ENCODE measurements at regions not wholly inside any gene's neighbourhood (a gene's known extent, or its start where the extent isn't known, plus 50 kb on each side); places are given as distances from the start of the nearest gene placed in this dataset.

GRCh38 chr2:81002906-81003305 is 698.4 kb upstream of the LRRTM1 start:
- H3K9me2 ChIP-seq (ENCODE audit: low read depth, low read length) = no peaks in the 10 kb centered on the region
- no peak overlapping the region for H3K4me2 ChIP-seq (ENCODE audit: low read length)
- H3K79me2 ChIP-seq (ENCODE audit: insufficient read depth, low read length) = no peaks in the 10 kb centered on the region
- TF ChIP-seq EZH2 (IDR thresholded peaks at IDR 0.05; ENCODE audit: borderline replicate concordance, low read length) (no peak), CTCF (IDR thresholded peaks at IDR 0.05; ENCODE audit: low read length) (no peak)
- peaks cover 6% of the 10 kb centered on the region; the same call in 1 of the 2 replicates for H3K9me3 ChIP-seq (ENCODE audit: low read length)
- no peaks in the 10 kb centered on the region for H4K20me1 ChIP-seq (ENCODE audit: insufficient read depth, low read length)
- H3K36me3 ChIP-seq (ENCODE audit: insufficient read depth, low read length) = no peaks in the 10 kb centered on the region
- no peak overlapping the region for H3K4me3 ChIP-seq (ENCODE audit: low read depth, low read length, poor library complexity, severe bottlenecking)
- no peak overlapping the region for H3K27ac ChIP-seq (ENCODE audit: low read depth, low read length, poor library complexity, severe bottlenecking)
- H3F3A ChIP-seq (ENCODE audit: insufficient read depth, low read length) = no peaks in the 10 kb centered on the region
- no peaks in the 10 kb centered on the region for H3K27me3 ChIP-seq (ENCODE audit: insufficient read depth, low read length)
- no peaks in the 10 kb centered on the region for H3K4me1 ChIP-seq (ENCODE audit: insufficient read depth, low read length, severe bottlenecking)
- H2AFZ ChIP-seq (ENCODE audit: low read length) = no peak overlapping the region
- H3K9ac ChIP-seq (ENCODE audit: low read length) = no peak overlapping the region

GRCh38 chr2:80987466-80987865 is 682.9 kb upstream of the LRRTM1 start:
- H3K4me3 ChIP-seq (ENCODE audit: low read depth, low read length, poor library complexity, severe bottlenecking) = no peak overlapping the region
- TF ChIP-seq CTCF (IDR thresholded peaks at IDR 0.05; ENCODE audit: low read length) = no peak
- no peak for TF ChIP-seq EZH2 (IDR thresholded peaks at IDR 0.05; ENCODE audit: borderline replicate concordance, low read length)
- no peaks in the 10 kb centered on the region for H4K20me1 ChIP-seq (ENCODE audit: insufficient read depth, low read length)
- H3K27me3 ChIP-seq (ENCODE audit: insufficient read depth, low read length) = no peaks in the 10 kb centered on the region
- H3K79me2 ChIP-seq (ENCODE audit: insufficient read depth, low read length) = no peaks in the 10 kb centered on the region
- H3K9me2 ChIP-seq (ENCODE audit: low read depth, low read length) = no peaks in the 10 kb centered on the region
- 0 out of 2 replicates have a peak, but pooled peaks cover 3% of the 10 kb centered on the region for H3K9me3 ChIP-seq (ENCODE audit: low read length)
- H3K4me1 ChIP-seq (ENCODE audit: insufficient read depth, low read length, severe bottlenecking) = no peaks in the 10 kb centered on the region
- no peak overlapping the region for H2AFZ ChIP-seq (ENCODE audit: low read length)
- H3K27ac ChIP-seq (ENCODE audit: low read depth, low read length, poor library complexity, severe bottlenecking) = no peak overlapping the region
- no peak overlapping the region for H3K4me2 ChIP-seq (ENCODE audit: low read length)
- H3K9ac ChIP-seq (ENCODE audit: low read length) = no peak overlapping the region
- no peaks in the 10 kb centered on the region for H3K36me3 ChIP-seq (ENCODE audit: insufficient read depth, low read length)
- H3F3A ChIP-seq (ENCODE audit: insufficient read depth, low read length) = no peaks in the 10 kb centered on the region

GRCh38 chr2:80969900-80970299 is 665.3 kb upstream of the LRRTM1 start:
- Histone ChIP-seq H3K27ac (ENCODE audit: low read depth, low read length, poor library complexity, severe bottlenecking) (no peak overlapping the region), H3K9me2 (ENCODE audit: low read depth, low read length) (no peaks in the 10 kb centered on the region)
- TF ChIP-seq CTCF (IDR thresholded peaks at IDR 0.05; ENCODE audit: low read length) (no peak), EZH2 (IDR thresholded peaks at IDR 0.05; ENCODE audit: borderline replicate concordance, low read length) (no peak)

More at GRCh38 chr2:80969900-80970299, 665.3 kb upstream of the LRRTM1 start:
- H3K9ac ChIP-seq (ENCODE audit: low read length) = no peak overlapping the region
- H3K4me2 ChIP-seq (ENCODE audit: low read length) = no peak overlapping the region
- H3K4me1 ChIP-seq (ENCODE audit: insufficient read depth, low read length, severe bottlenecking) = no peaks in the 10 kb centered on the region
- peaks cover 14% of the 10 kb centered on the region; the same call in 1 of the 2 replicates for H3K9me3 ChIP-seq (ENCODE audit: low read length)
- H2AFZ ChIP-seq (ENCODE audit: low read length) = no peak overlapping the region
- H3K79me2 ChIP-seq (ENCODE audit: insufficient read depth, low read length) = no peaks in the 10 kb centered on the region
- H4K20me1 ChIP-seq (ENCODE audit: insufficient read depth, low read length) = no peaks in the 10 kb centered on the region
- H3K27me3 ChIP-seq (ENCODE audit: insufficient read depth, low read length) = no peaks in the 10 kb centered on the region
- H3K36me3 ChIP-seq (ENCODE audit: insufficient read depth, low read length) = no peaks in the 10 kb centered on the region; the same call in 1 of the 2 replicates
- no peaks in the 10 kb centered on the region for H3F3A ChIP-seq (ENCODE audit: insufficient read depth, low read length)
- H3K4me3 ChIP-seq (ENCODE audit: low read depth, low read length, poor library complexity, severe bottlenecking) = no peak overlapping the region
